ENCODE measurements at regions not wholly inside any gene's neighbourhood (a gene's known extent, or its start where the extent isn't known, plus 50 kb on each side); places are given as distances from the start of the nearest gene placed in this dataset.
A peak's percentile ranks its signal among the peaks of the same experiment; 100 is the strongest.

DNA sequence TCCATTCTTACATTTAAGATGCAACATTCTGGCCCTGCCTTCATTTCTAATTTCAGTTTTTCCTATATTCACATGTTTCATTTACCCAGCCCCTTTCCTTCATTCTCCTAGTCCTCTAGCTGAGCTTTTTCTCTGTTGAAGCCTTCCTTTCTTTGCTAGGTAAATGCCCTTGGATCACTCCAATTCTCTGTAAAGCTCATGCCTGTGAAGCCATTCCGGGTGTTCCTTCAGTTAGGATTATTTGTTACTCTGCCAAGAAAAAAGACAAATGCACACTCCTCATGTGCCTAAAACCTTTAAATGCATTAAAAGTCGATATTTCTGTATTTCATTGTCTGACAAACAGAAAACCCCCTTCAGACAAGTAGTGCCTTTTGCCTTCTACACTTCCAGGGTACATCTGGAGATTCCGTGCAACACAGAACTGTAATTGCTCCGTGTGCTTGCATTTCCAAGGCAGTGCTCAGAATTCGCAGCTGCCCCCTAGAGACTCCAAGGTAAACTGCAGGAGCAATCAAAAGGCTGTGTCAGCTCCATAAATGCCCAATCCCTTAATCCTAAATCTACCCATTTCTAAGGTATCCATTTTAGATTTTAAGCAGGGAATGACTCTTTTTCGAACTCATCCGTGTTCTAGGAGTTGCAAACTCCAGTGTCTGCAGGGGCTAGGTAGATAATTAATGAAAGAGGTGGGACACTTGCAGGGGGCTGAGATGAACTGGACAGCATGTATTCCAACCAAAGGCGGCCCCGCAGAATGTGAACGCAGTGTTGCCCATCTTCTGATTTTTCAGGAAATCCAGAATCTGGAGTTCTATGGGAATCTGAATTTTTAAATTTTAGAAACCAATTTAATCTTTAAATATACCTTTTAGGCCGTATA is 320.2 kb downstream of the GRIN2B start:
- Mint-ChIP-seq H3K4me1 (no peaks in the 10 kb centered on the region), H3K27ac (no peak overlapping the region), H3K27me3 (peaks cover 10% of the 10 kb centered on the region), H3K36me3 (ENCODE audit: low read depth) (no peaks in the 10 kb centered on the region), H3K9me3 (no peaks in the 10 kb centered on the region), H3K4me3 (no peak overlapping the region)
- DNase-seq (peak; percentile 20), ATAC-seq (peak; percentile 46)

DNA sequence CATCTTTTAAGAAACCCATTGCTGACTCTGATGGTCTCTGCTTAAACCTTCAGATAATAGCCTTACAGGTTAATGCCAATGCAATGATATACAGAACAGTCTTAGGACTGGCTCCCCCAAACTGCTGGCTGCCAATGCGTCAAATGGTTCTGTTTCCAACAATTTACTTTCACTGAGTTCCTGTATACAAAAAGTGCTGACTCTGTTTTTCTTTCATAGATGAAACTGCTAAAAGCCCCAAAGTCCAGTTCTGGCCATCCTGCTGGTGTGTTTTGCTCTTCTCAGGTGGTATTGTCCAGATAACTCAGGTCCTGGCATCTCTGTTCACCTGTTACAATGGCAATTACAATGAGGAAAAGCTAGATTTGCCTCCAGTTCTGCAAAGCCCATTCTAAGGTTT is 326.9 kb downstream of the GRIN2B start:
- Mint-ChIP-seq H3K4me1 (no peaks in the 10 kb centered on the region), H3K27ac (no peak overlapping the region), H3K4me3 (no peak overlapping the region), H3K36me3 (ENCODE audit: low read depth) (no peaks in the 10 kb centered on the region), H3K9me3 (no peaks in the 10 kb centered on the region), H3K27me3 (peaks cover 10% of the 10 kb centered on the region)
- DNase-seq (no peak), ATAC-seq (no peak)

DNA sequence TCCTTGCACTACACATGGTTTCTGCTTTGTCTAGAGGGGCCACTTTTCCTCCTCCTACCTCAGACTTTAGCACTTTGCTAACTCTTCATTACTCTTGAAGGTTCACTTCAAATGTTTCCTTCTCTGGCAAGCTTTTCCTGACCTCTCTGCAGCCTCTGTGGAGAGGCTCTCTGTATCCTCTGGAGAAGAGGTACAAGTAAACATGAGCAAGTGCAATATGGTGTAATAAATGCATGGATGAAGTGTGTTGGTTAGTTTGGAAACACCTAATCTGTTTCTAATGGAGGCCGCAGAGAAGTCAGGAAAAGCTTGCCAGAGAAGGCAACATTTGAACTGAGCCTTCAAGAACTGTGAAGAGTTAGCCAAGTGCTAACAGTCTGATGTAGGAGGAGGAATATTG is 329.3 kb downstream of the GRIN2B start:
- no peaks in the 10 kb centered on the region for H3K4me1 Mint-ChIP-seq
- peaks cover 5% of the 10 kb centered on the region for H3K27me3 Mint-ChIP-seq
- DNase-seq (no peak), ATAC-seq (no peak)
- H3K4me3 Mint-ChIP-seq = no peak overlapping the region
- H3K36me3 Mint-ChIP-seq (ENCODE audit: low read depth) = no peaks in the 10 kb centered on the region
- no peaks in the 10 kb centered on the region for H3K9me3 Mint-ChIP-seq
- no peak overlapping the region for H3K27ac Mint-ChIP-seq

DNA sequence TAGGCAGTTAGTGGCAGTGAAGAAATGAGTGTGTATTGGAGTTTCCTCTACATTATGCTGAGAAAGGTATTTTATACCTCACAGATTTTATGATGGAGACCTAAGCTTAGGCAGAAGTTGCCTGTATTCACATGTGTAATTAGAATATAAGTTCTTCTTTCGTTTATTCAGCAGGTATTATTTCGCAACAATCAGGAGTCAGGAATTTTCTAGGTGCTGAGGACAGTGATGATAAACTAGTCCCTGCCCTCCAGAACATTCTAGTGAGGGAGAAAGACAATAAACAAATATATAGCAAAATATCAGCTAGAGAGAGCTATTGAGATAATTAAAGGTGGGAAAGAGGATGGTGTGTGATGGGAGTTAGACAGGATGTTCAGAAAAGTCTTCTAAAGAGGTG is 345.7 kb downstream of the GRIN2B start:
- H3K36me3 Mint-ChIP-seq (ENCODE audit: low read depth) = no peaks in the 10 kb centered on the region

DNA sequence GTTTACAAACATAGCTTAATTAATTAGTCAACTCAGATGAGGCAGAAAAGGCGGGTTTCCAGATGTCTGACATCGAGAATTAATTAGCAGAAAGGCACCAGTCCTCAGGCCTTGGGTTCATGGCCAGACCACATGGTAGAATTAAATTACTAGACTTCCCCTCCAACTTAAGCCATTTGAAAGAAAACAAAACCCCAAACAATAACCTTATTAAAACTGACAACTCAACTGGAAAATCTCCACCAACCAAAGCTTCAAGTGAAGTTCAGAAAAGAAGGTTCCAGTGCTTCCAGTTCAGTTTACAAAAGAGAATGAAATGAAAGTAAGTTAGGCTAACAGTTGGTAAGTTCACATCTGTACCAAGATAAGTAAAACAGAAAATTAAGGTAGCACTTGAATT is 349.5 kb downstream of the GRIN2B start:
- H3K27ac Mint-ChIP-seq = no peak overlapping the region

More for the DNA sequence above, 345.7 kb downstream of the GRIN2B start:
- no peak for DNase-seq
- no peaks in the 10 kb centered on the region for H3K4me1 Mint-ChIP-seq
- no peaks in the 10 kb centered on the region for H3K9me3 Mint-ChIP-seq
- no peak overlapping the region for H3K27ac Mint-ChIP-seq
- no peak for ATAC-seq
- peaks cover 3% of the 10 kb centered on the region for H3K27me3 Mint-ChIP-seq
- no peak overlapping the region for H3K4me3 Mint-ChIP-seq

DNA sequence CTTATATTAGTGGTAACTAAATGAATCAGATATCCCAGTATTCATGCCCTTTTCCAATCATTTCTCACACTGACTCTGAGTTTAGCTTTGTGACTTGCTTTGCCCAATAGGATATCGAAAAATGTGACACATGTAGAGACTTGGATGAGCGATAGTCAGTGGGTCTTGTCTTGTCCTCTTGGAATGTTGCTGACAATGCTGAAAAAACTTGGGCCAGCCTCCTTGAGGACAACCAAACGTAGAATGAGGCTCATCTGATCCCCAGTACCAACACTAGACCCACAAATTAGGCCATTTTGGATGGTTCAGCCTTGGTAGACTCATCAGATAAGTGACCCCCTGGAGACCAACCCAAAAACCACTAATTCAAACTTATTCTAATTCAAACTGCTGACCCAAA is 351.0 kb downstream of the GRIN2B start:
- Mint-ChIP-seq H3K27ac (no peak overlapping the region), H3K27me3 (peaks cover 9% of the 10 kb centered on the region), H3K36me3 (ENCODE audit: low read depth) (no peaks in the 10 kb centered on the region), H3K9me3 (no peaks in the 10 kb centered on the region), H3K4me1 (no peaks in the 10 kb centered on the region), H3K4me3 (no peak overlapping the region)
- ATAC-seq = no peak
- no peak for DNase-seq

More for the DNA sequence above, 349.5 kb downstream of the GRIN2B start:
- no peak for DNase-seq
- Mint-ChIP-seq H3K9me3 (no peaks in the 10 kb centered on the region), H3K36me3 (ENCODE audit: low read depth) (no peaks in the 10 kb centered on the region), H3K4me3 (no peak overlapping the region), H3K4me1 (no peaks in the 10 kb centered on the region), H3K27me3 (peaks cover 9% of the 10 kb centered on the region)
- no peak for ATAC-seq

DNA sequence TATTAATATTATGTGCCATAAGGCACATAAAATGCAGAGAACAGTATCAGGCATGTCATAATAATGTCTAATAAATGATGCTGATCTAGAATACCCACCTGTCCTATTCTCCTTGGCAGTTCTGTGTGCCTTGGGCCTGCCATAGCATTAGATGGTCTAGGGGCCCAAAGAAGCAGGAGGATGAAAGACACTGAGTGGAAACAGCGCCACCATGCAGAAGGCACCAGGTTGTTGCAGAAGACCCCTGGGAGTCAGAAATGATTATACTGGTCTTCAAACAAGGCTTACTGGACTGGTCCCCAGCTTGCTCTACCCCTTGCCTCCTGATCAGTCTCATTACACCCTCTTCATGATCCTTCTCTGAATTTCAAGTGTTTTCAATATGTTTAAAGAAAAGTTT is 353.3 kb downstream of the GRIN2B start:
- Mint-ChIP-seq H3K4me1 (no peaks in the 10 kb centered on the region), H3K27me3 (peaks cover 9% of the 10 kb centered on the region), H3K27ac (no peak overlapping the region), H3K9me3 (no peaks in the 10 kb centered on the region), H3K4me3 (no peak overlapping the region), H3K36me3 (ENCODE audit: low read depth) (no peaks in the 10 kb centered on the region)
- ATAC-seq (no peak), DNase-seq (no peak)

DNA sequence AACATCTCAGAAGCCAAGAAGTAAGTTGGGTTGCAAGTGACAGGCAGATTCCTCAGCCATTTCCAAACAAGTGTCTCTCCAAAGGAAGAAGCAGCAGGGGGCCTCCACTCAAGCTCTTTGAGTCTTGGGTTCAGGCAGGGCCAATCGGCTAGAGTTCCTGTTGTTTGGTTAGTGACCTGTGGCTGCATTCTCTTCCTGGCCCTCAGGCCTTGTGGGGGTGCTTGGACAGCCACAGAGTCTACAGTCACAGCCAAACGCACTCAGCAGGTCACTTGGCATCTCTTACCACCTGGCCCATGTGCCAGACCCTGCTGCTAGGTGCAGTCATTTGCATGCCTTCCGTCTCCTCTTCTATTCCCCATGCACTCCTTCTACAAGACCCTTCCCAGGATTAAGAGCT is 353.9 kb downstream of the GRIN2B start:
- H3K4me3 Mint-ChIP-seq = no peak overlapping the region
- H3K27me3 Mint-ChIP-seq = peaks cover 9% of the 10 kb centered on the region
- H3K36me3 Mint-ChIP-seq (ENCODE audit: low read depth) = no peaks in the 10 kb centered on the region
- DNase-seq = no peak
- H3K9me3 Mint-ChIP-seq = no peaks in the 10 kb centered on the region
- ATAC-seq = no peak
- H3K4me1 Mint-ChIP-seq = no peaks in the 10 kb centered on the region
- H3K27ac Mint-ChIP-seq = no peak overlapping the region

DNA sequence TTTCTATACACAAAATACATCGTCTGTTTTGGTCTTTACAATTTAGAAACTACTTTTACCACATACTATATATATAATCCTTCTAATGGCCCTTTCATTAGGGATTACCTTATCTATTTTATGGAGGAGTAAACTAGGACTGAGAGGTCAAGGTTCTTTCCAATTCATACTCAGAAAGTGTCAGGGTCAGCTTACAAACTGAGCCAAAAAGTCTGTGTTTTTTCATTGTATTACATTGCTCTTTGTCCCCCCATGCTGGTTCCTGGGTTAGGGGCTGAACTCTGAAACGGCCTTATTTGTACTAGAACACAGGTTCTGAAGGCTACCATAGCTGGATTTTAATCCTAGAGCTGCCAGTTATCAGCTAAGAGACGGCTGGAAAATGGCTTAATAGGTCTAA is 368.1 kb downstream of the GRIN2B start:
- Mint-ChIP-seq H3K4me3 (no peak overlapping the region), H3K9me3 (no peaks in the 10 kb centered on the region), H3K27ac (no peak overlapping the region), H3K4me1 (no peaks in the 10 kb centered on the region), H3K27me3 (peaks cover 2% of the 10 kb centered on the region), H3K36me3 (ENCODE audit: low read depth) (no peaks in the 10 kb centered on the region)
- DNase-seq (no peak), ATAC-seq (no peak)

DNA sequence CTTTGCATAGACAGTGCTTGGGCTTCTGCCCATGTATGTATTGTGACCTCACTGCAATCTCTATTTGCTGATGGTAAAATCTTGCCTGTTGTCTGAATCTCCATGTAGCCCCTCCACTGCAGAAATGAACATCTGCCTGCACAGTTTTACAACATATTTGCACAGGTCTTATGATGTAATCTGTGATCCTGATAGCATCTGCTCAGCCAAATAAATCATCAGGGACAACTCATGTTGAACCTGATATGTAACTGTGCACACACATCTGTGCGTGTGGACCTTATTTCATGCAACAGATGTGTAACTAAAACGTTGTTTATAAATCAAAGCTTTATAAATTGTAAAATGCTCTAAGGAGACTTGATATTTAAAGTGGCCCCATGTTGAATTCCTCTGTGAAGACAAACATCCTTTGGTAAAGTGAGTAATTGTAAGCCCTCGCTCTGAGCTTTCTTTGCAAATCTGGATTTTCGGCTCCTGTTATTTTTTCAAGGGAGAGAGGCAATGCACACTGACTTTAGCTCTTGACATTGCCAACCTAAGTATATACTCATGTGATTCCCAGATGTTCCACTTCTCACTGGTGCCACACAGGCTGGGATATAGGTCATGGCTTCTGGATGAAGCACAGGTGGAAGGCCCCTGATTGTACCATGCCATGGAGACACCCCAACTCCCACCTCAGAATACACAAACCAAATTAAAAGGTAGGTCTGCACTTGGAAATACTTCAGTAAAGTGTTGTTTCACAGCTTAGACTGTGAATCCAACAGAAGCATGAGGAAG is 371.3 kb downstream of the GRIN2B start:
- H3K4me3 Mint-ChIP-seq = no peak overlapping the region
- no peaks in the 10 kb centered on the region for H3K36me3 Mint-ChIP-seq (ENCODE audit: low read depth)
- no peak for ATAC-seq

DNA sequence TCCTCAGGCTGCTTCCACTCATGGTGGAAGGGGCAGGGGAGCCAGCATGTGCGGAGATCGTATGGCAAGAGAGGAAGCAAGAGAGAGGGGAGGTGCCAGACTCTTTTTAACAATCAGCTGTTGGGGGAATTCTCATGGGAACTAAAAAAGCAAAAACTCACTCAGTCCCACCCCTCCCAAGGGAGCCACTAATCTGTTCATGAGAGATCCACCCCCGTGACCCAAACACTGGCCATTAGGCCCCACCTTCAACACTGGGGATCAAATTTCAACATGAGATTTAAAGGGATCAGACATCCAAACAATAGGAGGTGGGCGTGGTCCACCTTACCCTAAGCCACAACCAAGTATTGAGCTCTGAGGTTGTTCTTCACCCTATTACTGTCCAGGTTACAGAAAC is 375.1 kb downstream of the GRIN2B start:
- DNase-seq (no peak), ATAC-seq (no peak)
- Mint-ChIP-seq H3K27me3 (no peaks in the 10 kb centered on the region), H3K4me1 (no peaks in the 10 kb centered on the region), H3K9me3 (no peaks in the 10 kb centered on the region), H3K27ac (no peak overlapping the region), H3K36me3 (ENCODE audit: low read depth) (no peaks in the 10 kb centered on the region), H3K4me3 (no peak overlapping the region)

More for the DNA sequence above, 371.3 kb downstream of the GRIN2B start:
- Mint-ChIP-seq H3K27me3 (no peaks in the 10 kb centered on the region), H3K27ac (no peak overlapping the region), H3K9me3 (no peaks in the 10 kb centered on the region), H3K4me1 (no peaks in the 10 kb centered on the region)
- DNase-seq = no peak

DNA sequence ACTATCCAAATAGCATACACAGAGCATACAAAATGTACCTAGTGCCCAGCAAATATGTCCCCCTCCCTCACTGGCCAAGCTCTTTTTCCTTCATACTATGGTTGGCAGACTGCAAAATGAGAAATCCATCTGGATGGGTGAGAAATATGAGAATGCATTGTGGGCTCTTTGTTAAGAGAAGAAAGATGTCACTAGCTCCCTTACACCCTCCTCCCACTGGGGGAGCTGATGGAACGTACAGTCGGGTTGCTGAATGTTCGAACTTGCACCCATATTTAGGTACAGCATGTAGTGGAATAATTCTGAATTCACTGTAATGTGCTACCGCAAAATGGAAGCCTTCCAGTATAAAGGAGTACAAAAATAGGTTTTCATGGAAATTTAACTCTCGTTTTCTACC is 377.4 kb downstream of the GRIN2B start:
- Mint-ChIP-seq H3K36me3 (ENCODE audit: low read depth) (no peaks in the 10 kb centered on the region), H3K4me1 (no peaks in the 10 kb centered on the region), H3K27ac (no peak overlapping the region), H3K27me3 (no peaks in the 10 kb centered on the region), H3K9me3 (no peaks in the 10 kb centered on the region), H3K4me3 (no peak overlapping the region)
- ATAC-seq (no peak), DNase-seq (no peak)

DNA sequence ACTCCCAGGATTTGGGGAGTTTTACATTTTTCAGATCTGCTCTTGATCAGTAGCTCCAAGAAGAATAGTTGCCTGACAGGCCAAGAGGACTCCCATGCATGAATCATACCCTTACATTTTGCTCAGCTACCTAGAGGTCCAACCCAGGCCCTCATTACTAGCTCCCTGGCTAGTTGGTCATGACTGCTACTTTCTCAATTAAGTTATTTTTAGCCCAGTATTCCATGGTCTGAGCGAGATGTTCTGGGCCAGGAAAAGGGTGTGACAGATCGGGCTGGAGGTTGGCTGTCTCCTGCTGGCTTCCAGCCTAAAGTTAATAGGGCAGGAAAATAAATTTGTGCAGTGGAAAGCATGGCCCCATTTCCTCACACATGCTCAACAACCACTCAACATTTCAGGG is 379.2 kb downstream of the GRIN2B start:
- H3K36me3 Mint-ChIP-seq (ENCODE audit: low read depth) = no peaks in the 10 kb centered on the region
- no peaks in the 10 kb centered on the region for H3K9me3 Mint-ChIP-seq
- DNase-seq (no peak), ATAC-seq (no peak)
- no peak overlapping the region for H3K4me3 Mint-ChIP-seq
- no peaks in the 10 kb centered on the region for H3K4me1 Mint-ChIP-seq
- no peak overlapping the region for H3K27ac Mint-ChIP-seq
- H3K27me3 Mint-ChIP-seq = no peaks in the 10 kb centered on the region

DNA sequence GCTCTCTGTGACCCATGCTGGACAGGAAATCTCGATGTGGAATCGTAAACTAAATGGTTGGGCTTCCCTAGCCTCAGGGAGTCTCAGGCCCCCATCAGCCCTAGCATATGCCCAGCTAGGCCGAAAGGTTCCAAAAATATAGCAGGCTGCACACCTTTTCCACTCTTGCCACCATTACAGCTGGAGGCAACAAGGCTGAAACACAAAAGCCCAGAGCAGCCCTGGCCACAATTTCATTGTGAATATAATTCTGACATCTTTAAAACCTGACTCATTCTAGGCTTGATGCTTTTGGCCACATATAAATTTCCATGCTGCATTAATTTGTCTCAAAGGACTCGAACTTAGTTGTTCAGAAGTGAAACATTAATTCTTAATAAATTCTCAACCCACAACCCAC is 382.2 kb downstream of the GRIN2B start:
- Mint-ChIP-seq H3K4me3 (no peak overlapping the region), H3K4me1 (no peaks in the 10 kb centered on the region), H3K27me3 (no peaks in the 10 kb centered on the region), H3K9me3 (peaks cover 2% of the 10 kb centered on the region), H3K27ac (no peak overlapping the region), H3K36me3 (ENCODE audit: low read depth) (no peaks in the 10 kb centered on the region)
- ATAC-seq (no peak), DNase-seq (no peak)

DNA sequence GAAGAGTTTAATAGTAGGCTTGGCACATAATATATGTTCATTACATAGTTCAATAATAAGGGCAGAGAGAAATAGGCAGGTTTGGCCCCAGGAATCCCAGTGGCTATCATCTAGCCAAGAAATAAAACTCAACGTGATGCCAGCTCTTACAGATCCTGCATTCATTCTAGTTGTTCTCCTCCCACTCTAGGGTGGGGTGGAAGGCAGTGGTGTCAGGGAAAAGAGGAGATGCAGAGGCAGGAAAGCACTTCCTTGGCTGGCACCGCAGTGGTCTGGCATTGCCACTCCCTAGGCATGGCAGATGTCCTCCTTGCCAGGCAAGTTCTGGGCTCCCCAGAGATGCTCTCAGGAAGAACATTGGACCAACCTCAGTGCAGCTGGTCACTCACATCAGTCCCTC is 383.6 kb downstream of the GRIN2B start:
- no peak overlapping the region for H3K27ac Mint-ChIP-seq
- no peaks in the 10 kb centered on the region for H3K4me1 Mint-ChIP-seq
- H3K4me3 Mint-ChIP-seq = no peak overlapping the region
- ATAC-seq = no peak
- DNase-seq = no peak
- peaks cover 2% of the 10 kb centered on the region for H3K27me3 Mint-ChIP-seq
- H3K9me3 Mint-ChIP-seq = peaks cover 4% of the 10 kb centered on the region
- no peaks in the 10 kb centered on the region for H3K36me3 Mint-ChIP-seq (ENCODE audit: low read depth)

Measured in activated naive CD8-positive, alpha-beta T cell treated with anti-CD3 and anti-CD28 coated beads, Interleukin-2, amount 50 U/mL, for 24 hours (primary cell).